Thyroid gland (tissue), 4 donors: ENCODE measurements at regions not wholly inside any gene's neighbourhood (a gene's known extent, or its start where the extent isn't known, plus 50 kb on each side); places are given as distances from the start of the nearest gene placed in this dataset.

Source experiments
- CTCF ChIP-seq, 6 experiments: fragments of 200-600 bp in 3 of 6; fragments of 450-650 bp in 3 of 6; sonication (generic) in 3 of 6; IDR thresholded peaks; one replicate each; pipeline ENCODE4 v1.5.1; 2016 to 2019; ENCODE audit warnings: antibody characterized with exemption in 6 of 6, mild to moderate bottlenecking in 2 of 6, inconsistent platforms in 1 of 6, moderate library complexity in 1 of 6
- POLR2A ChIP-seq, 2 donors: fragments of 450-650 bp; IDR thresholded peaks; one replicate each; pipeline ENCODE4 v1.6.1; 2017; ENCODE audit warnings: antibody characterized with exemption in 2 of 2, mild to moderate bottlenecking in 2 of 2, moderate library complexity in 1 of 2

DNA sequence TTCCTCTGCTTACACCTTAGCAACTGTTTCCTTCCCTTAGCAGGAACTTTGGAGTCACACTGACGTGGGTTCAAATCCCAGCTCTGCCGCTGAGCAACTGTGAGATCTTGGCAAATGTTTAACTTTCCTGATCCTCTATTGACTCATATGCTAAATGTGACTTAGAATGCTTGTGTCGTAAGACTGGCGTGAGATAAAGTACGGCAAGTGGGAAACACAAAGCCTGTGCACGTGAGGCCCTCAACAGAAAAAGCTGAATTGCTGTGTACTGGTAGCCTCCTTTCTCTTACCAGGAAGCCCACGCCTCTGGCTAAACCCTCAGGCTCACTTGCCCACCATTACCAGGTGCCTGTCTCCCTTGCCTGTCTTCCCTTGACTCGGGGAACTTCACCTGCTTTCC, 135.4 kb upstream of the TNR start:
- TF ChIP-seq CTCF (IDR thresholded peaks at IDR 0.05) (no peak), POLR2A (IDR thresholded peaks at IDR 0.05) (no peak)
